ENCODE measurements at regions not wholly inside any gene's neighbourhood (a gene's known extent, or its start where the extent isn't known, plus 50 kb on each side); places are given as distances from the start of the nearest gene placed in this dataset.

DNA sequence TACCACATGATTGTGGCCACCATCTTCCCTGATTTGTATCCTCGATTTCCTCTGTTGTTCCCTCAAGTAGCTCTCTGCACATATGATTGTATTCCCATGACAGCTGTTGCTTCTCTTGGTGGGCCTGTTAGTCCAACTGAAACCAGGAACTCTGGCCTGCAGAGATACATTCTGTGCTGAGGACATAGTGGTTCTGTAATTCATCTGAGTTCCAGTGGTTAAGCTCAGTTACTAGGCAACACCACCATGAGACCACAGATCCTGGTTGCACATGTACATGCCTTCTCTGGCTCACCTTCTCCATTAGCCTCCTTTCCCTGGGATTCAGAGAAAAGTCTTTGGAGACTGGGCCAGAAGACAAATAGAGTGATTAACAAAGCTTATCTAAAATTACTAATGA lies 172.1 kb upstream of the SLC7A11 start:
- TF ChIP-seq POLR2A (IDR thresholded peaks at IDR 0.05), result no peak
- TF ChIP-seq, protein P1, sequence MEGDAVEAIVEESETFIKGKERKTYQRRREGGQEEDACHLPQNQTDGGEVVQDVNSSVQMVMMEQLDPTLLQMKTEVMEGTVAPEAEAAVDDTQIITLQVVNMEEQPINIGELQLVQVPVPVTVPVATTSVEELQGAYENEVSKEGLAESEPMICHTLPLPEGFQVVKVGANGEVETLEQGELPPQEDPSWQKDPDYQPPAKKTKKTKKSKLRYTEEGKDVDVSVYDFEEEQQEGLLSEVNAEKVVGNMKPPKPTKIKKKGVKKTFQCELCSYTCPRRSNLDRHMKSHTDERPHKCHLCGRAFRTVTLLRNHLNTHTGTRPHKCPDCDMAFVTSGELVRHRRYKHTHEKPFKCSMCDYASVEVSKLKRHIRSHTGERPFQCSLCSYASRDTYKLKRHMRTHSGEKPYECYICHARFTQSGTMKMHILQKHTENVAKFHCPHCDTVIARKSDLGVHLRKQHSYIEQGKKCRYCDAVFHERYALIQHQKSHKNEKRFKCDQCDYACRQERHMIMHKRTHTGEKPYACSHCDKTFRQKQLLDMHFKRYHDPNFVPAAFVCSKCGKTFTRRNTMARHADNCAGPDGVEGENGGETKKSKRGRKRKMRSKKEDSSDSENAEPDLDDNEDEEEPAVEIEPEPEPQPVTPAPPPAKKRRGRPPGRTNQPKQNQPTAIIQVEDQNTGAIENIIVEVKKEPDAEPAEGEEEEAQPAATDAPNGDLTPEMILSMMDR (IDR thresholded peaks at IDR 0.05), result no peak
